Cardiac muscle cell (in vitro differentiated cells and primary cell): ENCODE measurements at regions not wholly inside any gene's neighbourhood (a gene's known extent, or its start where the extent isn't known, plus 50 kb on each side); places are given as distances from the start of the nearest gene placed in this dataset.

Source experiments
- DNase-seq, 2 donors: peaks; one replicate each; pipeline versions ENCODE4 v3.0.0 to v3.0.0-alpha.2; 2010 to 2017; ENCODE audit warnings: low read depth in 1 of 2, low spot score in 1 of 2
- H3K27ac ChIP-seq: fragments of 200-600 bp; sonication (generic); 2 replicates; pipeline ENCODE4 v1.5.1; 2016
- H3K27me3 ChIP-seq: fragments of 200-600 bp; sonication (generic); 2 replicates; pipeline ENCODE4 v1.6.0; 2016; ENCODE audit warnings: control low read depth
- H3K36me3 ChIP-seq: fragments of 200-600 bp; sonication (generic); 2 replicates; pipeline ENCODE4 v1.5.1; 2016; ENCODE audit warnings: control low read depth
- H3K4me1 ChIP-seq: fragments of 200-600 bp; sonication (generic); 2 replicates; pipeline ENCODE4 v1.8.1; 2017; ENCODE audit warnings: low read depth, mild to moderate bottlenecking, mixed run types
- H3K4me3 ChIP-seq: fragments of 200-600 bp; sonication (generic); 2 replicates; pipeline ENCODE4 v1.5.1; 2016; ENCODE audit warnings: mild to moderate bottlenecking
- H3K9me3 ChIP-seq: fragments of 200-600 bp; sonication (generic); 2 replicates; pipeline ENCODE4 v1.5.1; 2017; ENCODE audit warnings: low read depth, mild to moderate bottlenecking, control low read depth
- CTCF ChIP-seq: IDR thresholded peaks from 2 replicates; pipeline ENCODE4 v1.5.1; 2012; ENCODE audit warnings: low read depth, mild to moderate bottlenecking, low read length

- Histone ChIP-seq H3K9me3 (no peaks in the 10 kb centered on the region), H3K27ac (no peak overlapping the region), H3K27me3 (peaks cover 8% of the 10 kb centered on the region), H3K36me3 (no peaks in the 10 kb centered on the region), H3K4me3 (no peak overlapping the region), H3K4me1 (no peaks in the 10 kb centered on the region)
- no peak for TF ChIP-seq CTCF
- DNase-seq, result no peak
These were observed 157.6 kb upstream of the PLXNA4 start for GRCh38 chr7:132733860-132734259.

DNA sequence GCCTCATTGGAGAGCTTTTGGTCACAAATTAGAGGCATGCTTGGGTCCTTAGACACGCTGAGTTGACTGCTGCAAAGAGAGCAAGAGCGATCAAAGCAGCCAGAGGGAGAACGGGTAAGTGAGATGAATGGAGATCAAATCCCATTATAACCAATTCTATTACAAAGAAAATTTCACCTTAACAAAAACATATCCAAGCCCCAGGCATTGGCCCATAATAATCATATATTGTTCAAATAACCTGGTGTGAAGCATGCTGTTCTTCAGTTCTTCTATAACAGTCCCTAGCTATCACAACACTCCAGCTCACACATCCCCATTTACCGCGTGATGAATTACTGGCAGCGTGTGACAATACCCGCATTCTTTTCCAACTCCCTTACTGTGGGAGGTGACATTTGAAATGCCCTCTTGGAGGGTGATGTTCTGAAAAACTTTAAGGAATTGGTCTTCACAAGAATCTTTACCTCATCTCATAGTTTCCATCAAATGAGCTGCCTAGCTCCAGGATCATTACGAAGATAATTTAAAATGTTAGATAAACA is 156.1 kb upstream of the PLXNA4 start:
- Histone ChIP-seq H3K4me3 (no peak overlapping the region), H3K9me3 (no peaks in the 10 kb centered on the region), H3K27me3 (no peaks in the 10 kb centered on the region), H3K36me3 (no peaks in the 10 kb centered on the region), H3K27ac (no peak overlapping the region), H3K4me1 (no peaks in the 10 kb centered on the region)
- no peak for TF ChIP-seq CTCF
- no peak for DNase-seq

GRCh38 chr7:132730105-132730504 is 153.8 kb upstream of the PLXNA4 start:
- TF ChIP-seq CTCF, result no peak
- H3K27ac ChIP-seq, result no peak overlapping the region
- no peaks in the 10 kb centered on the region for H3K36me3 ChIP-seq
- no peaks in the 10 kb centered on the region for H3K9me3 ChIP-seq
- no peaks in the 10 kb centered on the region for H3K27me3 ChIP-seq
- no peak overlapping the region for H3K4me3 ChIP-seq
- H3K4me1 ChIP-seq, result no peaks in the 10 kb centered on the region
- DNase-seq, result no peak

DNA sequence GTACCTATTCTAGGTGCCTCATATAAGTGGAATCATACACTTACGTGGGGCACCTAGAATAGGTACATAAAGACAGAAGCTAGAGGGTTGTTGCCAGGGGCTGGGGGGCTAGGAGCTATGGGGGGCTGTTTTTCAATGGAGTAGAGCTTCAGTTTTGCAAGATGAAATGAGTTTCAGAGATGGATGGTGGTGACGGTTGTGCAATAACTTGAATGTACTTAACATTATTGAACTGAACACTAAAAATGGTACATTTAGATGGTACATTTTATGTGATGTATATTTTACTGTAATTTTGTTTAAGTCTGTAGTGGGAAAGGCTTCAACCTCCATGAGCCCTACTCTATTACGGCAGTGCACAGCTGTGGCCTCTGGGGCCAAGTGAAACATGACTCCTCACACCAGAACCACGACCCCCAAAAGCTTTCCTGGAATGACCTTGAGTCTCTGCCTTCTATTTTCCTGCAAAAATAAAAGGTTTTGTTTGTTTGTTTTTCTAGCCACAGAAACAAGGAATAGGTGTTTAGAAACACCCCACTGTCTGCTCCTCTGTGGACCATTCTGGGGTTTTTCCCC is 147.3 kb upstream of the PLXNA4 start:
- no peak overlapping the region for H3K4me3 ChIP-seq
- H3K27ac ChIP-seq, result no peak overlapping the region
- no peak for DNase-seq
- no peaks in the 10 kb centered on the region for H3K27me3 ChIP-seq
- H3K9me3 ChIP-seq, result no peaks in the 10 kb centered on the region
- no peaks in the 10 kb centered on the region for H3K36me3 ChIP-seq
- TF ChIP-seq CTCF, result no peak
- no peaks in the 10 kb centered on the region for H3K4me1 ChIP-seq

DNA sequence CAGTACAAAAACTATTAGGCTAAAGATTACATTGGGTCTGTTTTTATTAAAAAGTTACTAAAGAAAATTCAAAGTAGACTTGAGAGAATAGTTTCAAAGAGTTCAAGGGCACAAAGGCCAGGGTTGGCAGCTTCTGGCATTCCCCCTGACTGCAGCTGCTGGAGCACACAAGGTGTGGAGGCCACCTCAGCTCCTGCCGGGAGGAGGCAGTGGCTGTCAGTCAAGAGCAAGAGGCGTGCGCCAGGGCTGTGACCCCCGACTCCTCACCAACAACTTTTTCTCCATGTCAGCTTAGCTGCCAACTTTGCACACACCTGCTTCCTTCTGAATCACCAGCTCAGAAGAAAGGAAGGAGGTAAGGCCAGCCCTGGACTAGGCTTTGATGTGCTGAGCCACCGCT is 144.6 kb upstream of the PLXNA4 start:
- Histone ChIP-seq H3K4me1 (no peaks in the 10 kb centered on the region), H3K27ac (no peak overlapping the region), H3K27me3 (no peaks in the 10 kb centered on the region), H3K9me3 (no peaks in the 10 kb centered on the region), H3K36me3 (no peaks in the 10 kb centered on the region), H3K4me3 (no peak overlapping the region)
- no peak for TF ChIP-seq CTCF
- no peak for DNase-seq
